Occipital lobe (tissue), 1 donor: ENCODE measurements at regions not wholly inside any gene's neighbourhood (a gene's known extent, or its start where the extent isn't known, plus 50 kb on each side); places are given as distances from the start of the nearest gene placed in this dataset.

Experiments used
- DNase-seq: peaks from one replicate; lab custom pipeline; 2025; lab: John Stamatoyannopoulos, UW

- DNase-seq: no peak
Measured at GRCh38 chr4:178273168-178273567, 830.9 kb upstream of the AGA start.

GRCh38 chr4:178275671-178276360 is 833.6 kb upstream of the AGA start:
- DNase-seq: no peak

- DNase-seq: no peak
Measured at GRCh38 chr4:178280362-178280761, 838.1 kb upstream of the AGA start.

- no peak for DNase-seq
Measured at GRCh38 chr4:178288462-178288861, 846.2 kb upstream of the AGA start.

GRCh38 chr4:178293601-178294000 is 851.4 kb upstream of the AGA start:
- DNase-seq: no peak

- no peak for DNase-seq
Measured at GRCh38 chr4:178296669-178297068, 854.4 kb upstream of the AGA start.

GRCh38 chr4:178306565-178306964 is 864.3 kb upstream of the AGA start:
- no peak for DNase-seq

GRCh38 chr4:178309890-178310289 is 867.7 kb upstream of the AGA start:
- no peak for DNase-seq

GRCh38 chr4:178311997-178312396 is 869.8 kb upstream of the AGA start:
- DNase-seq: no peak

GRCh38 chr4:178314287-178314686 is 872.0 kb upstream of the AGA start:
- no peak for DNase-seq

- no peak for DNase-seq
Measured at GRCh38 chr4:178316211-178316610, 874.0 kb upstream of the AGA start.

GRCh38 chr4:178320003-178320402 is 877.8 kb upstream of the AGA start:
- no peak for DNase-seq

- DNase-seq: no peak
Measured at GRCh38 chr4:178322524-178323183, 880.4 kb upstream of the AGA start.

GRCh38 chr4:178329226-178329872 is 887.1 kb upstream of the AGA start:
- DNase-seq: no peak

GRCh38 chr4:178333355-178333754 is 891.1 kb upstream of the AGA start:
- DNase-seq: no peak

- DNase-seq: no peak
Measured at GRCh38 chr4:178339769-178340168, 897.5 kb upstream of the AGA start.

- DNase-seq: no peak
Measured at GRCh38 chr4:178340468-178340867, 898.2 kb upstream of the AGA start.

- DNase-seq: no peak
Measured at GRCh38 chr4:178344096-178344495, 901.9 kb upstream of the AGA start.

GRCh38 chr4:178347111-178347510 is 904.9 kb upstream of the AGA start:
- DNase-seq: no peak

- DNase-seq: no peak
Measured at GRCh38 chr4:178349601-178350000, 907.4 kb upstream of the AGA start.

GRCh38 chr4:178351185-178351584 is 908.9 kb upstream of the AGA start:
- DNase-seq: no peak

- DNase-seq: no peak
Measured at GRCh38 chr4:178356725-178357124, 914.5 kb upstream of the AGA start.

GRCh38 chr4:178385481-178385880 is 943.2 kb upstream of the AGA start:
- DNase-seq: no peak
